ENCODE measurements at regions not wholly inside any gene's neighbourhood (a gene's known extent, or its start where the extent isn't known, plus 50 kb on each side); places are given as distances from the start of the nearest gene placed in this dataset.

GRCh38 chr1:239817801-239818200 lies 273.9 kb upstream of the FMN2 start:
- TF ChIP-seq CTCF (IDR thresholded peaks at IDR 0.05), result no peak
- no peaks in the 10 kb centered on the region for H3K27me3 ChIP-seq
- no peak overlapping the region for H3K9ac ChIP-seq (ENCODE audit: low read depth in 2 of 2, low read length in 2 of 2)
- no peak overlapping the region for H3K4me3 ChIP-seq
- no peak for DNase-seq
- intact Hi-C loops (cut with DNase I), result no loop called here
- H3K4me1 ChIP-seq, result no peaks in the 10 kb centered on the region
- H3K9me3 ChIP-seq, result no peaks in the 10 kb centered on the region
- no peaks in the 10 kb centered on the region for H3K36me3 ChIP-seq
- H3K27ac ChIP-seq, result no peak overlapping the region

GRCh38 chr1:239819096-239819495 lies 272.6 kb upstream of the FMN2 start:
- Histone ChIP-seq H3K9me3 (no peaks in the 10 kb centered on the region), H3K9ac (ENCODE audit: low read depth in 2 of 2, low read length in 2 of 2) (no peak overlapping the region), H3K27me3 (no peaks in the 10 kb centered on the region), H3K4me3 (no peak overlapping the region), H3K27ac (no peak overlapping the region), H3K4me1 (no peaks in the 10 kb centered on the region), H3K36me3 (no peaks in the 10 kb centered on the region)
- no peak for DNase-seq
- TF ChIP-seq CTCF (IDR thresholded peaks at IDR 0.05), result no peak
- intact Hi-C loops (cut with DNase I), result no loop called here

GRCh38 chr1:239819756-239820250 lies 271.9 kb upstream of the FMN2 start:
- Histone ChIP-seq H3K27me3 (no peaks in the 10 kb centered on the region), H3K27ac (no peak overlapping the region), H3K36me3 (no peaks in the 10 kb centered on the region), H3K4me1 (no peaks in the 10 kb centered on the region), H3K4me3 (no peak overlapping the region), H3K9me3 (no peaks in the 10 kb centered on the region), H3K9ac (ENCODE audit: low read depth in 2 of 2, low read length in 2 of 2) (no peak overlapping the region)
- intact Hi-C loops (cut with DNase I), result no loop called here
- TF ChIP-seq CTCF (IDR thresholded peaks at IDR 0.05), result no peak
- DNase-seq, result no peak

GRCh38 chr1:239823852-239824251 lies 267.8 kb upstream of the FMN2 start:
- no peaks in the 10 kb centered on the region for H3K36me3 ChIP-seq
- H3K4me3 ChIP-seq, result no peak overlapping the region
- DNase-seq, result no peak
- H3K9me3 ChIP-seq, result no peaks in the 10 kb centered on the region
- H3K27ac ChIP-seq, result no peak overlapping the region
- no peaks in the 10 kb centered on the region for H3K27me3 ChIP-seq
- no peak overlapping the region for H3K9ac ChIP-seq (ENCODE audit: low read depth in 2 of 2, low read length in 2 of 2)
- no peak for TF ChIP-seq CTCF (IDR thresholded peaks at IDR 0.05)
- intact Hi-C loops (cut with DNase I), result no loop called here
- no peaks in the 10 kb centered on the region for H3K4me1 ChIP-seq

GRCh38 chr1:239826211-239826610 lies 265.5 kb upstream of the FMN2 start:
- intact Hi-C loops (cut with DNase I), result no loop called here
- Histone ChIP-seq H3K27ac (no peak overlapping the region), H3K4me3 (no peak overlapping the region), H3K4me1 (no peaks in the 10 kb centered on the region), H3K9ac (ENCODE audit: low read depth in 2 of 2, low read length in 2 of 2) (no peak overlapping the region), H3K9me3 (no peaks in the 10 kb centered on the region), H3K36me3 (no peaks in the 10 kb centered on the region), H3K27me3 (no peaks in the 10 kb centered on the region)
- DNase-seq, result no peak
- TF ChIP-seq CTCF (IDR thresholded peaks at IDR 0.05), result no peak

- H3K9me3 ChIP-seq, result no peaks in the 10 kb centered on the region
- no peak for DNase-seq
- no peak overlapping the region for H3K4me3 ChIP-seq
- no peaks in the 10 kb centered on the region for H3K36me3 ChIP-seq
- intact Hi-C loops (cut with DNase I), result no loop called here
- H3K27ac ChIP-seq, result no peak overlapping the region
- H3K4me1 ChIP-seq, result no peaks in the 10 kb centered on the region
- no peak for TF ChIP-seq CTCF (IDR thresholded peaks at IDR 0.05)
- no peaks in the 10 kb centered on the region for H3K27me3 ChIP-seq
- H3K9ac ChIP-seq (ENCODE audit: low read depth in 2 of 2, low read length in 2 of 2), result no peak overlapping the region
Measured at GRCh38 chr1:239826736-239827135, 264.9 kb upstream of the FMN2 start.

Measured in colonic mucosa (tissue), 4 donors.